Activated T-cell treated with anti-CD3 and anti-CD28 coated beads, Interleukin-2, amount 50 U/mL, for 72 hours (primary cell): ENCODE measurements at regions not wholly inside any gene's neighbourhood (a gene's known extent, or its start where the extent isn't known, plus 50 kb on each side); places are given as distances from the start of the nearest gene placed in this dataset.
"Not testable (repeated sequence)": the region's sequence is repeated elsewhere in the genome, so short reads cannot be mapped to it uniquely, and the experiment has no call there.

Experiments used
- ATAC-seq, 2 donors: fragments of 150-1000 bp; cut with Tn5 transposase; replicated peaks in 1 of 2; 2 replicates each; pipeline ENCODE4 v1.10.0; 2021; ENCODE audit warnings: moderate library complexity in 2 of 2, mild to moderate bottlenecking in 1 of 2
- DNase-seq, 2 donors: peaks; one replicate each; pipeline ENCODE4 v3.0.0; 2021 to 2022; ENCODE audit warnings: mixed read lengths in 1 of 2
- H3K27ac Mint-ChIP-seq: one replicate; pipeline ENCODE4 v1.8.0; 2022; ENCODE audit warnings: mild to moderate bottlenecking, moderate library complexity, mixed read lengths
- H3K27me3 Mint-ChIP-seq: one replicate; pipeline ENCODE4 v1.8.0; 2022; ENCODE audit warnings: low read depth, mixed read lengths
- H3K36me3 Mint-ChIP-seq, 2 donors: one replicate each; pipeline ENCODE4 v1.8.0; 2022; ENCODE audit warnings: mixed read lengths in 2 of 2, mild to moderate bottlenecking in 1 of 2; ENCODE audit not compliant: insufficient read depth in 2 of 2
- H3K4me1 Mint-ChIP-seq: one replicate; pipeline ENCODE4 v1.8.0; 2022; ENCODE audit warnings: low read depth, mixed read lengths
- H3K4me3 Mint-ChIP-seq, 2 donors: one replicate each; pipeline ENCODE4 v1.8.0; 2022; ENCODE audit warnings: mild to moderate bottlenecking in 2 of 2, mixed read lengths in 2 of 2, moderate library complexity in 2 of 2
- H3K9me3 Mint-ChIP-seq, 2 donors: one replicate each; pipeline ENCODE4 v1.8.0; 2022; ENCODE audit warnings: mixed read lengths in 2 of 2

GRCh38 chr14:65840786-65841185, 428.3 kb downstream of the FUT8 start:
- Mint-ChIP-seq H3K27me3 (no peaks in the 10 kb centered on the region), H3K9me3 (peaks cover 0 to 2% of the 10 kb centered on the region in 2 donors), H3K36me3 (no peaks in the 10 kb centered on the region), H3K4me1 (peaks cover 46% of the 10 kb centered on the region), H3K27ac (no peak overlapping the region), H3K4me3 (no peak overlapping the region)
- no peak for DNase-seq
- no peak for ATAC-seq

DNA sequence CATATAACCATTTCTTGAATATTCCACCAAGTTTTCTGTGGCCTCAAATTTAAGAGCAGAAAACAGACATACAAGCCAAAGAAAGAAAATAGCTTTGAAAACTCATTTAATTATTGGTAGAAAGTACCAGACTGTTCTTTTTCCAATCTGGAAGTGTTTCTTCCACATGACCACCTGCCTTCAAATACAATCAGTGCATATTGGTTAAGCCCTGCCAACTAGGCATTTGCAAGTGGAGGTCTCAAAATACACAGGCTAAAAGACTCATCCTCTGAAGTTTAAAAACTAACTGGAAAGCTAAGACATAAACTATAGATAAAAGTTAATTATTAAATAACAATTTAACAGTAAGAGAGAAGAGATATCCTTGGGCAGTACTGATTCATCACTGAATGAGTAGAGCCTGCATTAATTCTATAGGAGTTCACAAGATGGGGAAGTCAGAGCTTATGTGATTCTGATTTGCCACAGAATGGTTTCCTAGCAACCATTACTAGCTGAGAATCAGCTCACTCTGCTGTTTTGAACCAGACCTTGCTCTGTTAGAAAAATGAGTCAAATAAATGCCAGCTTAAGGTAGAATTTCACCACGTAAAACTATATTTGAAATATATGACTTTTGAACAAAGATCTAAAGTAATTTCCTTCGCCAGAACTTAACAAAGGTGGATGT, 433.8 kb downstream of the FUT8 start:
- Mint-ChIP-seq H3K27me3 (no peaks in the 10 kb centered on the region), H3K4me3 (peak overlapping the region; percentile 58 to 70), H3K36me3 (peaks cover 0 to 6% of the 10 kb centered on the region in 2 donors), H3K4me1 (peaks cover 60% of the 10 kb centered on the region), H3K27ac (peak overlapping the region; percentile 59), H3K9me3 (peaks cover 0 to 4% of the 10 kb centered on the region in 2 donors)
- DNase-seq (peak; percentile 8 to 15), ATAC-seq (peak; percentile 66)

GRCh38 chr14:65847075-65847847, 434.7 kb downstream of the FUT8 start:
- ATAC-seq (peak; percentile 84 to 89), DNase-seq (peak; percentile 78 to 80)
- H3K4me1 Mint-ChIP-seq: peaks cover 64% of the 10 kb centered on the region
- H3K9me3 Mint-ChIP-seq: peaks cover 0 to 7% of the 10 kb centered on the region in 2 donors
- peak overlapping the region; percentile 62 for H3K27ac Mint-ChIP-seq
- peak overlapping the region; percentile 58 to 70 for H3K4me3 Mint-ChIP-seq
- H3K27me3 Mint-ChIP-seq: no peaks in the 10 kb centered on the region
- H3K36me3 Mint-ChIP-seq: peaks cover 5 to 10% of the 10 kb centered on the region in 2 donors

DNA sequence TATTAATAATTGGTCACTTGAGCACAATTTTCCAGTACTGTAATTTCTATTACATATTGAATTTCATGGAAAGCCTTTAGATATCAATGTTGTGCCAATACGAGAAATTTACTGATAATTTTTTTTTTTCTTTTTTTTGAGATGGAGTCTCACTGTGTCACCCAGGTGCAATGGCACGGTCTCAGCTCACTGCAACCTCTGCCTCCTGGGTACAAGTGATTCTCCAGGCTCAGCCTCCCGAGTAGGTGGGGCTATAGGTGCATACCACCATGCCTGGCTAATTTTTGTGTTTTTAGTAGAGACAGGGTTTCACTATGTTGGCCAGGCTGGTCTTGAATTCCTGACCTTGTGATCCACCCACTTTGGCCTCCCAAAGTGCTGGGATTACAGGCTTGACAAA, 435.4 kb downstream of the FUT8 start:
- not testable (repeated sequence) for H3K36me3 Mint-ChIP-seq

DNA sequence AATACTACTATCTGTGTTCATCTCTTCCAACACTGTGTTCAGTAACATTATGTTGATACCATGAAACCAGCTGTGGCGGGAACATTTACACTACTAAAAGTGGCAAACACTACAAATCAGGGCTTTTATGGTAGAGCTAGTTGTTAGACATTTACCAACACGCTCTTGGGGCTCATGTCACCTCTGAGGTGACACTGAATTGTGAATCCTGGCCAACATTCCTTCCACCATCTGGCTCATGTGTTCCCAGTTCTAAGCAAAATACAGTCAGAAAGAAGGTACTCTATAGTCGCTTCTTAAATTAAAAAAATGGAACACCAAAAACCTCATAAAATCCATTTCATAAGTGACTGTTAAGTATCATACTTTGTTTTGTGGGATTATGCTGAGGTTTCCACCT, 436.6 kb downstream of the FUT8 start:
- H3K9me3 Mint-ChIP-seq: peaks cover 0 to 7% of the 10 kb centered on the region in 2 donors
- H3K27ac Mint-ChIP-seq: peak overlapping the region; percentile 26
- no peak for ATAC-seq
- H3K4me3 Mint-ChIP-seq: peak overlapping the region in 1 of 2 donors; percentile 14
- H3K27me3 Mint-ChIP-seq: no peaks in the 10 kb centered on the region
- peaks cover 8 to 10% of the 10 kb centered on the region in 2 donors for H3K36me3 Mint-ChIP-seq
- peaks cover 57% of the 10 kb centered on the region for H3K4me1 Mint-ChIP-seq
- no peak for DNase-seq

More for the DNA sequence above, 435.4 kb downstream of the FUT8 start:
- not testable (repeated sequence) for H3K27ac Mint-ChIP-seq, DNase-seq, H3K9me3 Mint-ChIP-seq, H3K27me3 Mint-ChIP-seq, ATAC-seq
- H3K4me3 Mint-ChIP-seq: peak overlapping the region in 1 of 2 donors; percentile 58
- H3K4me1 Mint-ChIP-seq: peaks cover 64% of the 10 kb centered on the region

GRCh38 chr14:65849558-65849957, 437.0 kb downstream of the FUT8 start:
- H3K36me3 Mint-ChIP-seq: peaks cover 8 to 10% of the 10 kb centered on the region in 2 donors

DNA sequence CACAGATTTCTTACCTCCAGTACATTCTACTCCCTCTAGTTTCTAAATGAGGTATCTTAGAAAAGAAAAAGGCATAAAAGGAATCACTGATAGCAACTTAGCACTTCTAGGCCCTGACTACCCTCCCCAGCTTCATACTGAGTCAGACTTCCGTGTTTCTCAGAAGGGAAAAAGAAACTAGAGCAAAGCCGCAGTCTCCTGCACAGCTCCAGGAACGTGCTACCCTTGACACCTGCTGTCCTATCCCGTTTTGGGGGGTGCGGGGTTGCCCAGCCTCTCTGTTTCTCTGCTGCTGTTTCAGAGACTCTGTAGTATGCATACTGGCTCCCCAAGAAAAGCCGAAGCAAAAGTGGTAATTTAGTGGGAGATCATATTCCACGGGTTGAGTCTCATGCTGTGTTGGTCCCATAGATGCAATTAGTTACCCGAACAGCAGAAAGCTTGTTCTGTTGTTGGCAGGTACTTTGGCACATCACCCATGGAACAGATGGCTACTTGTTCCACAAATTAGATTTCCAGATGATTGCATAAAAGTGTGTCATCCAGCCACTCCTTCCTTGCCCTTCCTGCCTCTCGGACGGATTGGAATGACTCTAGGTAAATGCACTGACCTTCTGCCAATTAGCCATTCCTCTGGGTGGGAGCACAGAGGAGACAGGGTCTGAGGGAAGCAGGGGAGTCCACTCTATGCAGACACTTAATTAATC, 438.1 kb downstream of the FUT8 start:
- ATAC-seq (peak; percentile 75 to 83), DNase-seq (peak; percentile 50 to 67)
- peaks cover 8 to 10% of the 10 kb centered on the region in 2 donors for H3K36me3 Mint-ChIP-seq
- peaks cover 53% of the 10 kb centered on the region for H3K4me1 Mint-ChIP-seq
- H3K9me3 Mint-ChIP-seq: peaks cover 0 to 7% of the 10 kb centered on the region in 2 donors
- peak overlapping the region; percentile 47 for H3K27ac Mint-ChIP-seq
- H3K4me3 Mint-ChIP-seq: peak overlapping the region; percentile 16 to 19
- no peaks in the 10 kb centered on the region for H3K27me3 Mint-ChIP-seq

More at GRCh38 chr14:65849558-65849957, 437.0 kb downstream of the FUT8 start:
- H3K9me3 Mint-ChIP-seq: peaks cover 0 to 7% of the 10 kb centered on the region in 2 donors
- DNase-seq: no peak
- no peak for ATAC-seq
- H3K4me1 Mint-ChIP-seq: peaks cover 53% of the 10 kb centered on the region
- H3K27ac Mint-ChIP-seq: peak overlapping the region; percentile 26
- peak overlapping the region in 1 of 2 donors; percentile 19 for H3K4me3 Mint-ChIP-seq
- no peaks in the 10 kb centered on the region for H3K27me3 Mint-ChIP-seq

DNA sequence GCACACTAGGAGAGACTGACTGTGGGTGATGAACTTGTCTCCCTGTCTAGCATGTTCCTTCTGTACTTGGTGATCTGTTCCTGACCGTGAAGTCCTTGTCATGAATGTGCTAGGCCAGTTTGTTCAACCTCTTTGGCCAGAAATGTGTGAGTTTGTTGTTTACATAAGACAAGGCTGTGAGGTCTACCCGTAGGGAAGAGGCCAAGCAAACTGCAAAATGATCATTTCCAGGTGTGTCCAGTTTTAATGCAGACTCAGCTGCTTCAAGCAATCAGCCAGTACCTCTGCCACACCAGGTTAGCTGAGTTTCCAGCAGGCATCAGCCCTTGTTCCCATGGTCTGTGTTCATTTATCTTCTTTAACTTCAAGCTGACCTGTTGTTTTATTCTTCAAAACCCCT, 440.2 kb downstream of the FUT8 start:
- ATAC-seq (no peak), DNase-seq (no peak)
- Mint-ChIP-seq H3K36me3 (peaks cover 7 to 11% of the 10 kb centered on the region in 2 donors), H3K4me3 (no peak overlapping the region), H3K4me1 (peaks cover 33% of the 10 kb centered on the region), H3K27me3 (no peaks in the 10 kb centered on the region), H3K9me3 (peaks cover 0 to 10% of the 10 kb centered on the region in 2 donors), H3K27ac (no peak overlapping the region)

GRCh38 chr14:65853407-65853955, 441.0 kb downstream of the FUT8 start:
- DNase-seq (no peak), ATAC-seq (no peak)
- Mint-ChIP-seq H3K27ac (no peak overlapping the region), H3K27me3 (no peaks in the 10 kb centered on the region), H3K36me3 (peaks cover 7 to 11% of the 10 kb centered on the region in 2 donors), H3K4me1 (peaks cover 32% of the 10 kb centered on the region), H3K4me3 (no peak overlapping the region), H3K9me3 (peaks cover 0 to 10% of the 10 kb centered on the region in 2 donors)

DNA sequence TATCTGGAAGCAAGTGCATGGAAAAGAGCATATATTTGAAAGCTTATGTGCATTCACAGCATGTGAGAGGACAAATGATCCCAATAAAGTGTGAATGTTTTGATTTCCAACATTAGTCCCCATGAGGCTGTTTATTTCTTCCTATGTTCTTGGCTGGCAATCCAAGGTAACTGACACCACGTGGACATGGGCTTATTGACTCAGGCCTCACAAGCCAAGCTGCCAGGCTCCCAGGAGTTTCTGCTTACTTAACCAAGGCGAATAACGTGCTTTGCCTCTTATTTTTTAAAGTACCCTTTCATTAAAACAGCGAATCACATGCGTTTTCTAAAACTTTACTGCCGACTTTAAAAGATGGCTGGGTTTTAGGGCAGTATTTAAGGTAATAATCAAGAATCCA, 441.7 kb downstream of the FUT8 start:
- Mint-ChIP-seq H3K27me3 (no peaks in the 10 kb centered on the region), H3K27ac (no peak overlapping the region), H3K9me3 (peaks cover 2 to 10% of the 10 kb centered on the region in 2 donors), H3K4me3 (no peak overlapping the region), H3K4me1 (peaks cover 26% of the 10 kb centered on the region), H3K36me3 (peaks cover 7 to 12% of the 10 kb centered on the region in 2 donors)
- ATAC-seq (no peak), DNase-seq (no peak)

- no peaks in the 10 kb centered on the region for H3K27me3 Mint-ChIP-seq
- H3K4me3 Mint-ChIP-seq: no peak overlapping the region
- H3K9me3 Mint-ChIP-seq: peaks cover 3% of the 10 kb centered on the region in 2 donors
- H3K27ac Mint-ChIP-seq: peak overlapping the region; percentile 24
- DNase-seq (no peak), ATAC-seq (peak in 1 of 2 donors; percentile 28)
- H3K36me3 Mint-ChIP-seq: peaks cover 5 to 6% of the 10 kb centered on the region in 2 donors
- H3K4me1 Mint-ChIP-seq: peaks cover 49% of the 10 kb centered on the region
Observed at GRCh38 chr14:65860956-65861611, 448.6 kb downstream of the FUT8 start.

DNA sequence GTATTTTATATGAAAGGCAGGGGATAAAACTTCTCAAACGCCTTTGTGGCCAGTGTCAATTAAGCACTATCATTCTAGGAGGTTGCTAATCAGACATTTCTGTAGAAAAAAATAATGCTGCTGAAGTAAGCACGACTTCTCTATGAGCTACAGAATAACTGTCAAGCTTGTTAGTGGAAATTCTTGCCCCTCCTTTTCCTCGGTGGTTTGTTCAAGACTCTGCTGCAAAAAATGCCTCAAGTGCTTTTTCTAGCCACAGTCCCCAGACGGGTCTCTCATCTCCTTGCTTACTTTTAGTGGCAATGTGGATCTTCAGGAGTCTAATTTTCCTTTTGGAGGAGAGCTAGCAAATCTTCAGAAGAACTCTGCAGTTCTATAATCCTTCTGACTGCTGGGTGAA, 452.0 kb downstream of the FUT8 start:
- no peaks in the 10 kb centered on the region for H3K9me3 Mint-ChIP-seq
- DNase-seq (no peak), ATAC-seq (no peak)
- H3K4me1 Mint-ChIP-seq: peaks cover 57% of the 10 kb centered on the region
- no peak overlapping the region for H3K27ac Mint-ChIP-seq
- peaks cover 0 to under 1% of the 10 kb centered on the region in 2 donors for H3K36me3 Mint-ChIP-seq
- no peak overlapping the region for H3K4me3 Mint-ChIP-seq
- H3K27me3 Mint-ChIP-seq: no peaks in the 10 kb centered on the region
